Keratinocyte (primary cell): ENCODE measurements at regions not wholly inside any gene's neighbourhood (a gene's known extent, or its start where the extent isn't known, plus 50 kb on each side); places are given as distances from the start of the nearest gene placed in this dataset.

ENCODE experiments used
- DNase-seq: peaks from one replicate; pipeline ENCODE4 v3.0.0-alpha.2; 2011; ENCODE audit warnings: low read depth, missing footprints, low spot score
- FAIRE-seq: peaks from 2 replicates; lab custom pipeline; 2011; peaks lifted over from hg19 to GRCh38; lab: Jason Lieb, UNC
- H2AFZ ChIP-seq: 2 replicates; pipeline ENCODE4 v1.6.0; 2012; ENCODE audit warnings: low read length, control low read depth, inconsistent platforms; ENCODE audit not compliant: control insufficient read depth
- H3K27ac ChIP-seq: 2 replicates; pipeline ENCODE4 v1.5.1; 2011; ENCODE audit warnings: low read length; ENCODE audit not compliant: control insufficient read depth, insufficient read depth
- H3K27me3 ChIP-seq: 3 replicates; pipeline ENCODE4 v1.6.0; 2011; ENCODE audit warnings: low read length; ENCODE audit not compliant: control insufficient read depth, insufficient read depth; ENCODE audit errors: extremely low read depth
- H3K36me3 ChIP-seq, 2 experiments: 2 replicates in 1 of 2; 3 replicates in 1 of 2; pipeline ENCODE4 v1.5.1; 2011; ENCODE audit warnings: low read length in 2 of 2, mild to moderate bottlenecking in 1 of 2; ENCODE audit not compliant: control insufficient read depth in 2 of 2, insufficient read depth in 2 of 2; ENCODE audit errors: extremely low read depth in 1 of 2
- H3K4me1 ChIP-seq: 3 replicates; pipeline ENCODE4 v1.5.1; 2011; ENCODE audit warnings: low read length; ENCODE audit not compliant: control insufficient read depth, insufficient read depth; ENCODE audit errors: extremely low read depth
- H3K4me2 ChIP-seq: 3 replicates; pipeline ENCODE4 v1.6.0; 2011; ENCODE audit warnings: low read depth, low read length; ENCODE audit not compliant: control insufficient read depth, insufficient read depth; ENCODE audit errors: extremely low read depth
- H3K4me3 ChIP-seq, 3 experiments: fragments of 200-600 bp in 1 of 3; sonication (generic) in 1 of 3; 2 replicates in 2 of 3; 3 replicates in 1 of 3; pipeline ENCODE4 v1.5.1; 2011 to 2016; ENCODE audit warnings: low read length in 3 of 3, mild to moderate bottlenecking in 3 of 3, control low read depth in 2 of 3, inconsistent platforms in 1 of 3, low read depth in 1 of 3, mixed read lengths in 1 of 3, mixed run types in 1 of 3, moderate library complexity in 1 of 3; ENCODE audit not compliant: control insufficient read depth in 2 of 3, insufficient read depth in 2 of 3; ENCODE audit errors: extremely low read depth in 1 of 3
- H3K79me2 ChIP-seq: 2 replicates; pipeline ENCODE4 v1.6.0; 2012; ENCODE audit warnings: low read length; ENCODE audit not compliant: control insufficient read depth, insufficient read depth
- H3K9ac ChIP-seq: 3 replicates; pipeline ENCODE4 v1.6.0; 2011; ENCODE audit warnings: low read length; ENCODE audit not compliant: control insufficient read depth, insufficient read depth; ENCODE audit errors: extremely low read depth
- H3K9me1 ChIP-seq: 3 replicates; pipeline ENCODE4 v1.6.0; 2011; ENCODE audit warnings: low read length; ENCODE audit not compliant: control insufficient read depth, insufficient read depth; ENCODE audit errors: extremely low read depth
- H3K9me3 ChIP-seq: 2 replicates; pipeline ENCODE4 v1.5.1; 2012; ENCODE audit warnings: low read depth, low read length; ENCODE audit not compliant: control insufficient read depth
- H4K20me1 ChIP-seq: 3 replicates; pipeline ENCODE4 v1.6.0; 2011; ENCODE audit warnings: low read length; ENCODE audit not compliant: control insufficient read depth, insufficient read depth; ENCODE audit errors: extremely low read depth
- CTCF ChIP-seq, 3 experiments: IDR thresholded peaks in 1 of 3; conservative IDR thresholded peaks in 1 of 3; optimal IDR thresholded peaks in 1 of 3; 2 replicates in 2 of 3; 3 replicates in 1 of 3; pipeline versions ENCODE3 to v1.5.1; 2011; ENCODE audit warnings: low read length in 3 of 3, mild to moderate bottlenecking in 3 of 3, moderate library complexity in 2 of 3, control low read depth in 1 of 3, inconsistent platforms in 1 of 3; ENCODE audit not compliant: insufficient read depth in 2 of 3; ENCODE audit errors: extremely low read depth in 1 of 3
- EZH2 ChIP-seq: IDR thresholded peaks from one replicate; pipeline ENCODE4 v1.6.1; 2012; ENCODE audit warnings: inconsistent platforms, mild to moderate bottlenecking, low read length, moderate library complexity
- dilution Hi-C: fragments of 300-500 bp; cut with MboI; formaldehyde crosslinking; loops from one replicate; pipeline ENCODE4 v1.7.0; 2020; ENCODE audit warnings: low sequenced_read_pairs; ENCODE audit not compliant: extremely low pct_ligation_motif_present

- H4K20me1 ChIP-seq: no peaks in the 10 kb centered on the region
- H3K36me3 ChIP-seq: no peaks in the 10 kb centered on the region
- no peak for TF ChIP-seq CTCF (optimal IDR thresholded peaks at IDR 0.05 in 1 of 3, IDR thresholded peaks at IDR 0.05 in 1 of 3, conservative IDR thresholded peaks at IDR 0.05 in 1 of 3; ENCODE audit: extremely low read depth in 1 of 3, insufficient read depth in 2 of 3, low read length in 3 of 3)
- TF ChIP-seq EZH2: no peak
- no peak overlapping the region for H2AFZ ChIP-seq
- H3K9ac ChIP-seq: no peak overlapping the region
- no peaks in the 10 kb centered on the region for H3K9me1 ChIP-seq
- no peaks in the 10 kb centered on the region for H3K4me1 ChIP-seq
- H3K27ac ChIP-seq: no peak overlapping the region
- no peak overlapping the region for H3K4me3 ChIP-seq
- H3K9me3 ChIP-seq: no peaks in the 10 kb centered on the region
- DNase-seq (no peak), FAIRE-seq (no peak)
- H3K4me2 ChIP-seq: no peak overlapping the region
- H3K27me3 ChIP-seq: peaks cover 7% of the 10 kb centered on the region
- no peaks in the 10 kb centered on the region for H3K79me2 ChIP-seq
- dilution Hi-C loops: no loop called here
Measured at GRCh38 chr3:43159131-43159875, 53.4 kb upstream of the POMGNT2 start.

GRCh38 chr3:43156812-43157455 lies 51.1 kb upstream of the POMGNT2 start:
- Histone ChIP-seq H3K9me1 (no peaks in the 10 kb centered on the region), H2AFZ (no peak overlapping the region), H3K4me2 (no peak overlapping the region), H3K79me2 (no peaks in the 10 kb centered on the region), H3K27ac (no peak overlapping the region), H3K27me3 (peaks cover 30% of the 10 kb centered on the region), H3K36me3 (no peaks in the 10 kb centered on the region), H4K20me1 (no peaks in the 10 kb centered on the region), H3K9me3 (no peaks in the 10 kb centered on the region), H3K9ac (no peak overlapping the region), H3K4me3 (no peak overlapping the region), H3K4me1 (peaks cover 3% of the 10 kb centered on the region)
- FAIRE-seq (no peak), DNase-seq (no peak)
- TF ChIP-seq CTCF (optimal IDR thresholded peaks at IDR 0.05 in 1 of 3, IDR thresholded peaks at IDR 0.05 in 1 of 3, conservative IDR thresholded peaks at IDR 0.05 in 1 of 3; ENCODE audit: extremely low read depth in 1 of 3, insufficient read depth in 2 of 3, low read length in 3 of 3) (no peak), EZH2 (no peak)
- dilution Hi-C loops: no loop called here
